PFSK-1 (cell line): ENCODE measurements at regions not wholly inside any gene's neighbourhood (a gene's known extent, or its start where the extent isn't known, plus 50 kb on each side); places are given as distances from the start of the nearest gene placed in this dataset.

Experiments
- POLR2AphosphoS5 ChIP-seq: IDR thresholded peaks from 2 replicates; pipeline ENCODE4 v1.6.1; 2012; ENCODE audit warnings: low read depth, mild to moderate bottlenecking, control low read depth, low read length, moderate library complexity
- REST ChIP-seq, 2 experiments: IDR thresholded peaks; 2 replicates each; pipeline versions ENCODE4 v1.6.1 to v1.8.0; 2011 to 2012; ENCODE audit warnings: low read depth in 2 of 2, low read length in 2 of 2, control low read depth in 1 of 2, inconsistent platforms in 1 of 2, mild to moderate bottlenecking in 1 of 2, moderate library complexity in 1 of 2; ENCODE audit not compliant: insufficient read depth in 1 of 2
- SIN3A ChIP-seq: IDR thresholded peaks from 2 replicates; pipeline ENCODE4 v1.6.1; 2012; ENCODE audit warnings: mild to moderate bottlenecking, low read length, moderate library complexity, borderline replicate concordance; ENCODE audit not compliant: insufficient read depth
- TAF1 ChIP-seq: IDR thresholded peaks from 2 replicates; pipeline ENCODE4 v1.6.1; 2012; ENCODE audit warnings: low read length, control low read depth, borderline replicate concordance; ENCODE audit not compliant: insufficient read depth

GRCh38 chr5:58245476-58245840 lies 214.4 kb downstream of the PLK2 start:
- TF ChIP-seq POLR2AphosphoS5 (no peak), REST (IDR thresholded peaks at IDR 0.05; ENCODE audit: insufficient read depth in 1 of 2, low read depth in 2 of 2, low read length in 2 of 2) (no peak), SIN3A (no peak), TAF1 (no peak)
